SH-SY5Y (cell line): ENCODE measurements at regions not wholly inside any gene's neighbourhood (a gene's known extent, or its start where the extent isn't known, plus 50 kb on each side); places are given as distances from the start of the nearest gene placed in this dataset.

Experiments
- GATA2 ChIP-seq: IDR thresholded peaks from 2 replicates; pipeline ENCODE4 v1.6.1; 2011; ENCODE audit warnings: mild to moderate bottlenecking, low read depth, low read length
- GATA3 ChIP-seq: IDR thresholded peaks from 2 replicates; pipeline ENCODE4 v1.6.1; 2011; ENCODE audit warnings: low read depth, mild to moderate bottlenecking, low read length, moderate library complexity

DNA sequence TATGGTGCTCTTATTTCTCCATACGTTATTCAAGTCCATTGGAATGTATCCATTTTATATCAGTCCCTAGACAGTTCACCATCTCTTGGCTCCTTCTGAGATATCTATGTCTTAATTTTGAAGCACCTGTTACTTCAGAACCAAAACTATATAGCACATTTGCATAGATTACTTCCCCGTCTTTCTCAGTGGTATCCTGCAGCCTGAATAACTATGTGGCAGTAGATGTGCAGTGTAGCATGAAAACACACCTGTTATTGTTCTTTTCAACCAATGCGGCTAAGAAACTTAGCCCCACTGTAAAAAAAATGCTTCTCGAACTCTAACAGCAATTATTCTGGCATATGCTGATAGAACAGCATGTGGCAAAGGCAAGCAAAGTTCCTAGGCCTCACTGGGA is 1184.4 kb upstream of the ADGRB3 start:
- TF ChIP-seq GATA2 (no peak), GATA3 (no peak)
